GM23338 (cell line): ENCODE measurements at regions not wholly inside any gene's neighbourhood (a gene's known extent, or its start where the extent isn't known, plus 50 kb on each side); places are given as distances from the start of the nearest gene placed in this dataset.

Source experiments
- ATAC-seq: fragments of 200-7000 bp; cut with Tn5 transposase; 3 replicates; pipeline ENCODE4 v1.9.1; 2020
- DNase-seq: peaks from one replicate; pipeline ENCODE4 v3.0.0-alpha.2; 2015; ENCODE audit warnings: low spot score
- H2AFZ ChIP-seq: fragments of 200-600 bp; sonication (generic); 2 replicates; pipeline ENCODE4 v1.8.0; 2016; ENCODE audit warnings: antibody characterized with exemption, mild to moderate bottlenecking, moderate library complexity
- H3F3A ChIP-seq: fragments of 200-600 bp; sonication (generic); replicated peaks from 2 replicates; pipeline ENCODE4 v1.8.0; 2017; ENCODE audit warnings: antibody characterized with exemption, mixed run types, low read depth
- H3K27ac ChIP-seq: fragments of 200-600 bp; sonication (generic); 2 replicates; pipeline ENCODE4 v1.6.1; 2016; ENCODE audit warnings: low read depth
- H3K27me3 ChIP-seq: fragments of 200-600 bp; sonication (generic); 2 replicates; pipeline ENCODE4 v1.8.0; 2016; ENCODE audit warnings: mild to moderate bottlenecking, mixed run types, moderate library complexity; ENCODE audit not compliant: insufficient read depth
- H3K36me3 ChIP-seq: fragments of 200-600 bp; sonication (generic); 2 replicates; pipeline ENCODE4 v1.8.0; 2016; ENCODE audit warnings: mild to moderate bottlenecking; ENCODE audit not compliant: insufficient read depth
- H3K4me1 ChIP-seq: fragments of 200-600 bp; sonication (generic); 2 replicates; pipeline ENCODE4 v1.8.0; 2016; ENCODE audit warnings: mild to moderate bottlenecking, moderate library complexity; ENCODE audit not compliant: insufficient read depth
- H3K4me2 ChIP-seq: fragments of 200-600 bp; sonication (generic); 2 replicates; pipeline ENCODE4 v1.7.1; 2017; ENCODE audit warnings: mixed run types
- H3K4me3 ChIP-seq: fragments of 200-600 bp; sonication (generic); 2 replicates; pipeline ENCODE4 v1.6.1; 2016; ENCODE audit warnings: mixed run types
- H3K79me2 ChIP-seq: fragments of 200-600 bp; sonication (generic); replicated peaks from 2 replicates; pipeline ENCODE4 v1.8.0; 2017; ENCODE audit warnings: mild to moderate bottlenecking; ENCODE audit not compliant: insufficient read depth
- H3K9me2 ChIP-seq: fragments of 200-600 bp; sonication (generic); 2 replicates; pipeline ENCODE4 v1.8.0; 2017; ENCODE audit not compliant: insufficient read depth
- H4K20me1 ChIP-seq: fragments of 200-600 bp; sonication (generic); replicated peaks from 2 replicates; pipeline ENCODE4 v1.8.0; 2017; ENCODE audit warnings: mild to moderate bottlenecking; ENCODE audit not compliant: insufficient read depth
- H3K27ac Mint-ChIP-seq: 2 replicates; pipeline ENCODE4 v1.8.0; 2020; ENCODE audit warnings: inconsistent platforms, mild to moderate bottlenecking, moderate library complexity, mixed read lengths
- H3K27me3 Mint-ChIP-seq: 3 replicates; pipeline ENCODE4 v1.8.0; 2022; ENCODE audit warnings: low read depth, mild to moderate bottlenecking, moderate library complexity, mixed read lengths, inconsistent platforms; ENCODE audit not compliant: insufficient read depth, poor library complexity
- H3K36me3 Mint-ChIP-seq: 3 replicates; pipeline ENCODE4 v1.8.0; 2021; ENCODE audit warnings: low read depth, mild to moderate bottlenecking, inconsistent platforms, moderate library complexity, mixed read lengths
- H3K4me1 Mint-ChIP-seq: 3 replicates; pipeline ENCODE4 v1.8.0; 2020; ENCODE audit warnings: mild to moderate bottlenecking, inconsistent platforms, mixed read lengths
- H3K4me3 Mint-ChIP-seq: 3 replicates; pipeline ENCODE4 v1.8.0; 2021; ENCODE audit warnings: moderate library complexity, mild to moderate bottlenecking, inconsistent platforms, mixed read lengths
- H3K9me3 Mint-ChIP-seq: 3 replicates; pipeline ENCODE4 v1.8.0; 2020; ENCODE audit warnings: moderate library complexity, mild to moderate bottlenecking, inconsistent platforms, mixed read lengths
- CREB1 ChIP-seq: fragments of 250-450 bp; sonication (Bioruptor Pico); IDR thresholded peaks from 2 replicates; pipeline ENCODE4 v1.5.0; 2020; ENCODE audit warnings: low read depth, mild to moderate bottlenecking, moderate library complexity
- CTCF ChIP-seq, 2 experiments: fragments of 200-600 bp in 1 of 2; sonication (generic) in 1 of 2; conservative IDR thresholded peaks; 2 replicates each; pipeline versions ENCODE4 v1.5.1 to v1.6.1; 2016 to 2017; ENCODE audit warnings: antibody characterized with exemption in 2 of 2, low read depth in 2 of 2, mild to moderate bottlenecking in 2 of 2, moderate library complexity in 1 of 2
- EZH2 ChIP-seq: fragments of 200-600 bp; sonication (generic); IDR thresholded peaks from one replicate; pipeline ENCODE4 v1.8.0; 2017; ENCODE audit warnings: antibody characterized with exemption, mild to moderate bottlenecking, low read depth; ENCODE audit not compliant: unreplicated experiment
- EZH2phosphoT487 ChIP-seq: fragments of 200-600 bp; sonication (generic); IDR thresholded peaks from one replicate; pipeline ENCODE4 v1.8.1; 2018; ENCODE audit warnings: antibody characterized with exemption; ENCODE audit not compliant: unreplicated experiment
- JUNB ChIP-seq: IDR thresholded peaks from one replicate; pipeline ENCODE4 v1.6.1; 2016; ENCODE audit warnings: antibody characterized with exemption; ENCODE audit not compliant: unreplicated experiment
- NANOG ChIP-seq: IDR thresholded peaks from 2 replicates; pipeline ENCODE4 v1.6.1; 2016; ENCODE audit warnings: antibody characterized with exemption, borderline replicate concordance
- POLR2AphosphoS5 ChIP-seq: IDR thresholded peaks from 2 replicates; pipeline ENCODE4 v1.6.1; 2016; ENCODE audit warnings: antibody characterized with exemption, low read depth
- REST ChIP-seq: IDR thresholded peaks from one replicate; pipeline ENCODE4 v1.6.1; 2018; ENCODE audit warnings: antibody characterized with exemption; ENCODE audit not compliant: unreplicated experiment
- STAT1 ChIP-seq: IDR thresholded peaks from one replicate; pipeline ENCODE4 v1.6.1; 2016; ENCODE audit warnings: antibody characterized with exemption; ENCODE audit not compliant: unreplicated experiment
- ZNF114 ChIP-seq: fragments of 250-450 bp; sonication (Bioruptor Pico); IDR thresholded peaks from 2 replicates; pipeline ENCODE4 v1.5.0; 2020; ENCODE audit warnings: mild to moderate bottlenecking, moderate library complexity
- ZNF331 ChIP-seq: fragments of 250-450 bp; sonication (Bioruptor Pico); IDR thresholded peaks from 2 replicates; pipeline ENCODE4 v1.5.0; 2020; ENCODE audit warnings: low read depth, mild to moderate bottlenecking, moderate library complexity
- TF ChIP-seq, protein P1 (sequence below): IDR thresholded peaks from 2 replicates; pipeline ENCODE4 v1.6.1; 2016; ENCODE audit warnings: antibody characterized with exemption
- TF ChIP-seq, protein P2 (sequence below): fragments of 250-450 bp; sonication (Bioruptor Pico); IDR thresholded peaks from 2 replicates; pipeline ENCODE4 v1.5.0; 2020; ENCODE audit warnings: mild to moderate bottlenecking, moderate library complexity

GRCh38 chr13:60646620-60647019, 249.6 kb downstream of the TDRD3 start:
- no peaks in the 10 kb centered on the region for H3K79me2 ChIP-seq
- peak overlapping the region; percentile 23; the same call in 1 of the 2 replicates for H3K4me2 ChIP-seq
- DNase-seq (peak; percentile 35), ATAC-seq (peak; percentile 88)
- no peaks in the 10 kb centered on the region for H3K36me3 ChIP-seq
- H3K4me3 Mint-ChIP-seq, result no peak overlapping the region
- H3K27ac Mint-ChIP-seq, result peak overlapping the region; percentile 1
- H3K27me3 ChIP-seq, result no peaks in the 10 kb centered on the region
- no peak overlapping the region for H3K4me3 ChIP-seq
- no peak overlapping the region for H2AFZ ChIP-seq
- no peaks in the 10 kb centered on the region for H4K20me1 ChIP-seq
- H3K27me3 Mint-ChIP-seq, result peaks cover 7% of the 10 kb centered on the region
- H3K9me2 ChIP-seq, result peaks cover 2% of the 10 kb centered on the region; the same call in 1 of the 2 replicates
- peaks cover 21% of the 10 kb centered on the region for H3K4me1 ChIP-seq
- no peak overlapping the region for H3K27ac ChIP-seq
- H3F3A ChIP-seq, result no peaks in the 10 kb centered on the region
- peaks cover 13% of the 10 kb centered on the region; the same call in 2 of the 3 replicates for H3K36me3 Mint-ChIP-seq
- TF ChIP-seq NANOG, result no peak
- no peak for TF ChIP-seq EZH2
- TF ChIP-seq CREB1 (CRISPR knock-in tag), result no peak
- TF ChIP-seq JUNB, result no peak
- TF ChIP-seq POLR2AphosphoS5, result no peak
- TF ChIP-seq, protein P1, sequence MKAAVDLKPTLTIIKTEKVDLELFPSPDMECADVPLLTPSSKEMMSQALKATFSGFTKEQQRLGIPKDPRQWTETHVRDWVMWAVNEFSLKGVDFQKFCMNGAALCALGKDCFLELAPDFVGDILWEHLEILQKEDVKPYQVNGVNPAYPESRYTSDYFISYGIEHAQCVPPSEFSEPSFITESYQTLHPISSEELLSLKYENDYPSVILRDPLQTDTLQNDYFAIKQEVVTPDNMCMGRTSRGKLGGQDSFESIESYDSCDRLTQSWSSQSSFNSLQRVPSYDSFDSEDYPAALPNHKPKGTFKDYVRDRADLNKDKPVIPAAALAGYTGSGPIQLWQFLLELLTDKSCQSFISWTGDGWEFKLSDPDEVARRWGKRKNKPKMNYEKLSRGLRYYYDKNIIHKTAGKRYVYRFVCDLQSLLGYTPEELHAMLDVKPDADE, result no peak
- no peak for TF ChIP-seq ZNF331 (CRISPR knock-in tag)
- no peak for TF ChIP-seq CTCF (conservative IDR thresholded peaks at IDR 0.05; ENCODE audit: low read depth in 2 of 2)
- no peak for TF ChIP-seq ZNF114
- TF ChIP-seq STAT1, result no peak
- TF ChIP-seq, protein P2, sequence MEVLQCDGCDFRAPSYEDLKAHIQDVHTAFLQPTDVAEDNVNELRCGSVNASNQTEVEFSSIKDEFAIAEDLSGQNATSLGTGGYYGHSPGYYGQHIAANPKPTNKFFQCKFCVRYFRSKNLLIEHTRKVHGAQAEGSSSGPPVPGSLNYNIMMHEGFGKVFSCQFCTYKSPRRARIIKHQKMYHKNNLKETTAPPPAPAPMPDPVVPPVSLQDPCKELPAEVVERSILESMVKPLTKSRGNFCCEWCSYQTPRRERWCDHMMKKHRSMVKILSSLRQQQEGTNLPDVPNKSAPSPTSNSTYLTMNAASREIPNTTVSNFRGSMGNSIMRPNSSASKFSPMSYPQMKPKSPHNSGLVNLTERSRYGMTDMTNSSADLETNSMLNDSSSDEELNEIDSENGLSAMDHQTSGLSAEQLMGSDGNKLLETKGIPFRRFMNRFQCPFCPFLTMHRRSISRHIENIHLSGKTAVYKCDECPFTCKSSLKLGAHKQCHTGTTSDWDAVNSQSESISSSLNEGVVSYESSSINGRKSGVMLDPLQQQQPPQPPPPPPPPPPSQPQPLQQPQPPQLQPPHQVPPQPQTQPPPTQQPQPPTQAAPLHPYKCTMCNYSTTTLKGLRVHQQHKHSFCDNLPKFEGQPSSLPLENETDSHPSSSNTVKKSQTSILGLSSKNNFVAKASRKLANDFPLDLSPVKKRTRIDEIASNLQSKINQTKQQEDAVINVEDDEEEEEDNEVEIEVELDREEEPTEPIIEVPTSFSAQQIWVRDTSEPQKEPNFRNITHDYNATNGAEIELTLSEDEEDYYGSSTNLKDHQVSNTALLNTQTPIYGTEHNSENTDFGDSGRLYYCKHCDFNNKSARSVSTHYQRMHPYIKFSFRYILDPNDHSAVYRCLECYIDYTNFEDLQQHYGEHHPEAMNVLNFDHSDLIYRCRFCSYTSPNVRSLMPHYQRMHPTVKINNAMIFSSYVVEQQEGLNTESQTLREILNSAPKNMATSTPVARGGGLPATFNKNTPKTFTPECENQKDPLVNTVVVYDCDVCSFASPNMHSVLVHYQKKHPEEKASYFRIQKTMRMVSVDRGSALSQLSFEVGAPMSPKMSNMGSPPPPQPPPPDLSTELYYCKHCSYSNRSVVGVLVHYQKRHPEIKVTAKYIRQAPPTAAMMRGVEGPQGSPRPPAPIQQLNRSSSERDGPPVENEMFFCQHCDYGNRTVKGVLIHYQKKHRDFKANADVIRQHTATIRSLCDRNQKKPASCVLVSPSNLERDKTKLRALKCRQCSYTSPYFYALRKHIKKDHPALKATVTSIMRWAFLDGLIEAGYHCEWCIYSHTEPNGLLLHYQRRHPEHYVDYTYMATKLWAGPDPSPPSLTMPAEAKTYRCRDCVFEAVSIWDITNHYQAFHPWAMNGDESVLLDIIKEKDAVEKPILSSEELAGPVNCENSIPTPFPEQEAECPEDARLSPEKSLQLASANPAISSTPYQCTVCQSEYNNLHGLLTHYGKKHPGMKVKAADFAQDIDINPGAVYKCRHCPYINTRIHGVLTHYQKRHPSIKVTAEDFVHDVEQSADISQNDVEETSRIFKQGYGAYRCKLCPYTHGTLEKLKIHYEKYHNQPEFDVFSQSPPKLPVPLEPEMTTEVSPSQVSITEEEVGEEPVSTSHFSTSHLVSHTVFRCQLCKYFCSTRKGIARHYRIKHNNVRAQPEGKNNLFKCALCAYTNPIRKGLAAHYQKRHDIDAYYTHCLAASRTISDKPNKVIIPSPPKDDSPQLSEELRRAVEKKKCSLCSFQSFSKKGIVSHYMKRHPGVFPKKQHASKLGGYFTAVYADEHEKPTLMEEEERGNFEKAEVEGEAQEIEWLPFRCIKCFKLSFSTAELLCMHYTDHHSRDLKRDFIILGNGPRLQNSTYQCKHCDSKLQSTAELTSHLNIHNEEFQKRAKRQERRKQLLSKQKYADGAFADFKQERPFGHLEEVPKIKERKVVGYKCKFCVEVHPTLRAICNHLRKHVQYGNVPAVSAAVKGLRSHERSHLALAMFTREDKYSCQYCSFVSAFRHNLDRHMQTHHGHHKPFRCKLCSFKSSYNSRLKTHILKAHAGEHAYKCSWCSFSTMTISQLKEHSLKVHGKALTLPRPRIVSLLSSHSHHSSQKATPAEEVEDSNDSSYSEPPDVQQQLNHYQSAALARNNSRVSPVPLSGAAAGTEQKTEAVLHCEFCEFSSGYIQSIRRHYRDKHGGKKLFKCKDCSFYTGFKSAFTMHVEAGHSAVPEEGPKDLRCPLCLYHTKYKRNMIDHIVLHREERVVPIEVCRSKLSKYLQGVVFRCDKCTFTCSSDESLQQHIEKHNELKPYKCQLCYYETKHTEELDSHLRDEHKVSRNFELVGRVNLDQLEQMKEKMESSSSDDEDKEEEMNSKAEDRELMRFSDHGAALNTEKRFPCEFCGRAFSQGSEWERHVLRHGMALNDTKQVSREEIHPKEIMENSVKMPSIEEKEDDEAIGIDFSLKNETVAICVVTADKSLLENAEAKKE (CRISPR knock-in tag), result no peak
- no peak for TF ChIP-seq REST
- TF ChIP-seq EZH2phosphoT487, result no peak
- H3K9me3 Mint-ChIP-seq, result peaks cover 13% of the 10 kb centered on the region; the same call in 2 of the 3 replicates
- H3K4me1 Mint-ChIP-seq, result peaks cover 38% of the 10 kb centered on the region
